Upper lobe of left lung (tissue), 4 donors: ENCODE measurements at regions not wholly inside any gene's neighbourhood (a gene's known extent, or its start where the extent isn't known, plus 50 kb on each side); places are given as distances from the start of the nearest gene placed in this dataset.

Experiments
- CTCF ChIP-seq, 6 experiments: fragments of 450-650 bp in 4 of 6; fragments of 200-600 bp in 2 of 6; sonication (generic) in 2 of 6; IDR thresholded peaks; one replicate each; pipeline ENCODE4 v1.5.1; 2016 to 2019; ENCODE audit warnings: antibody characterized with exemption in 6 of 6
- EP300 ChIP-seq, 4 donors: sonication (generic); formaldehyde crosslinking; IDR thresholded peaks; one replicate each; pipeline ENCODE4 v1.5.1; 2017; ENCODE audit warnings: antibody characterized with exemption in 4 of 4, control low read depth in 2 of 4
- POLR2A ChIP-seq, 4 donors: fragments of 450-650 bp; IDR thresholded peaks; one replicate each; pipeline ENCODE4 v1.5.1; 2016 to 2017; ENCODE audit warnings: antibody characterized with exemption in 4 of 4, mild to moderate bottlenecking in 2 of 4
- POLR2AphosphoS5 ChIP-seq, 2 donors: sonication (generic); formaldehyde crosslinking; IDR thresholded peaks; one replicate each; pipeline ENCODE4 v1.5.1; 2017; ENCODE audit warnings: antibody characterized with exemption in 2 of 2

GRCh38 chrX:150159537-150159936 is 203.6 kb upstream of the MAMLD1 start:
- TF ChIP-seq CTCF (IDR thresholded peaks at IDR 0.05) (no peak), POLR2A (IDR thresholded peaks at IDR 0.05) (no peak), POLR2AphosphoS5 (IDR thresholded peaks at IDR 0.05) (no peak), EP300 (IDR thresholded peaks at IDR 0.05) (no peak)
